Stimulated activated CD4-positive, alpha-beta T cell treated with anti-CD3 and anti-CD28 coated beads, Interleukin-2, amount 100 ng/mL, for 4 hours (primary cell): ENCODE measurements at regions not wholly inside any gene's neighbourhood (a gene's known extent, or its start where the extent isn't known, plus 50 kb on each side); places are given as distances from the start of the nearest gene placed in this dataset.

ENCODE experiments used
- DNase-seq: peaks from one replicate; pipeline ENCODE4 v3.0.0-alpha.2; 2020; ENCODE audit warnings: low read depth

GRCh38 chr6:164453835-164454234 lies 855.6 kb downstream of the C6orf118 start:
- no peak for DNase-seq

GRCh38 chr6:164442572-164442971 lies 866.8 kb downstream of the C6orf118 start:
- DNase-seq, result no peak

- no peak for DNase-seq
Observed at GRCh38 chr6:164439331-164439730, 870.1 kb downstream of the C6orf118 start.

- DNase-seq, result no peak
Observed at GRCh38 chr6:164436976-164437375, 872.4 kb downstream of the C6orf118 start.

- DNase-seq, result no peak
Observed at GRCh38 chr6:164427728-164428402, 881.5 kb downstream of the C6orf118 start.

- DNase-seq, result no peak
Observed at GRCh38 chr6:164424489-164424888, 884.9 kb downstream of the C6orf118 start.

GRCh38 chr6:164419099-164419498 lies 890.3 kb downstream of the C6orf118 start:
- no peak for DNase-seq

GRCh38 chr6:164418262-164418588 lies 891.2 kb downstream of the C6orf118 start:
- DNase-seq, result no peak

GRCh38 chr6:164417537-164418261 lies 891.7 kb downstream of the C6orf118 start:
- no peak for DNase-seq

GRCh38 chr6:164415832-164416563 lies 893.4 kb downstream of the C6orf118 start:
- DNase-seq, result no peak

- no peak for DNase-seq
Observed at GRCh38 chr6:164414695-164415094, 894.7 kb downstream of the C6orf118 start.

- no peak for DNase-seq
Observed at GRCh38 chr6:164412566-164412965, 896.8 kb downstream of the C6orf118 start.

GRCh38 chr6:164410017-164410416 lies 899.4 kb downstream of the C6orf118 start:
- DNase-seq, result no peak

- DNase-seq, result no peak
Observed at GRCh38 chr6:164409309-164410009, 899.9 kb downstream of the C6orf118 start.

GRCh38 chr6:164408868-164409267 lies 900.5 kb downstream of the C6orf118 start:
- DNase-seq, result no peak

- no peak for DNase-seq
Observed at GRCh38 chr6:164404812-164405488, 904.5 kb downstream of the C6orf118 start.

GRCh38 chr6:164401871-164402270 lies 907.5 kb downstream of the C6orf118 start:
- DNase-seq, result no peak

- DNase-seq, result no peak
Observed at GRCh38 chr6:164398647-164399046, 910.8 kb downstream of the C6orf118 start.

- DNase-seq, result no peak
Observed at GRCh38 chr6:164396071-164397047, 913.0 kb downstream of the C6orf118 start.

- DNase-seq, result no peak
Observed at GRCh38 chr6:164379795-164380194, 929.6 kb downstream of the C6orf118 start.

- no peak for DNase-seq
Observed at GRCh38 chr6:164378330-164378729, 931.1 kb downstream of the C6orf118 start.
